GM19025 (cell line): ENCODE measurements at regions not wholly inside any gene's neighbourhood (a gene's known extent, or its start where the extent isn't known, plus 50 kb on each side); places are given as distances from the start of the nearest gene placed in this dataset.
A peak's percentile ranks its signal among the peaks of the same experiment; 100 is the strongest.

Experiments used
- ATAC-seq: cut with Tn5 transposase; IDR thresholded peaks from one replicate; pipeline ENCODE4 v1.9.1; 2021; ENCODE audit warnings: mild to moderate bottlenecking, low read depth, moderate library complexity; ENCODE audit not compliant: unreplicated experiment

DNA sequence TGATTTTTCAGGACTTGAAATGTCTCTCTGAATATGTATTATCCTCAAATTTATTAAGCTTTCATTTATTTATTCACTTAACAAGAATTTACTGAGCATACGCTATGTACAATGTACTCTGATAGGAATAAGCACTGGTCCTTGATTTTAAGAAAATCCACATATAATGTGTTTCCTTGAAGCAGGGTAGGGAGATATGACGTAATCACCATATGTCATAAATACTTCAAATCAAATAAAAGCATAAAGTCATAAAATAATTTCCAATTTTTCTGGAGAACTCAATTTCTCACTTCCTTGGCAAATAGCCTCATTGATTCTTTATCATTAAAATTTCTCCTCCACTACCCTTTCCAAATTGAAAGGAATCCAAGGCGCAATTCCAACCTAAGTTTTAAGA is 177.8 kb upstream of the GAP43 start:
- no peak for ATAC-seq

DNA sequence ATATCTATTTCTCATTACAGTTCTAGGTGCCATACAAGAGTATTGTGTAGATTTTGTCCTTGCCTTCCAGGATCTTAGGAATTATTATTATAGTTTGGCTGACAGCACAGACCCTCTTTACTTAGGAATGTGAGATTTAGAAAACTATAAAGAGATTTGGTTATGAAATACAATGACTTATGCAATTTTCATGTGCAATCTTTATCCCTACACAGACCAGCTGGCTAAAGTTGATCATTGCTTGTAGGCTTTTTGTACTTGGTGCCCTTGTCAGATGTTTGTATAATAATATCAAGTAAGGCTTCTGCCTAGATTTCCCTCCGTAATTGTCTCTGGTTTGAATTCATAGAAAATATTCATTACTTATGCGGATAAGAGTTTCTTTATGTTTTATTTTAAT is 174.5 kb upstream of the GAP43 start:
- ATAC-seq = no peak

- no peak for ATAC-seq
These were observed 173.3 kb upstream of the GAP43 start for GRCh38 chr3:115450036-115450435.

DNA sequence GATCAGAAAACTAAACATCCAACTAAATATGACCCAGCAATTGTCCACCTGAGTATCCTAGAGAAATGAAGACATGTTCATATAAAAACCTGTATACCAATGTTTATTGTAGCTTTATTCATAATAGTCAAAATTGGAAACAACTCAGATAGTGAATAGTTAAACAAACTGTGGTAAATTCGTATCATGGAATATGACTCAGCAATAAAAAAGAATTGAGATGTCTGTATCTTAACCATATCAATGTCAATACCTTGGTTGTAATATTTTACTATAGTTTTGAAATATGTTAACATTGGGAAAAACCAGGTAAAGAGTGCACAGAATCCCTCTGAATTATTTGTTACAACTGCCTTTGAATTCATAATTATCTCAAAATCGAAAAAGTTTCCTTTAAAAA is 159.3 kb upstream of the GAP43 start:
- ATAC-seq = no peak

GRCh38 chr3:115469649-115470048 is 153.7 kb upstream of the GAP43 start:
- peak; percentile 76 for ATAC-seq

GRCh38 chr3:115470254-115470653 is 153.1 kb upstream of the GAP43 start:
- no peak for ATAC-seq

GRCh38 chr3:115475178-115476041 is 147.9 kb upstream of the GAP43 start:
- no peak for ATAC-seq

GRCh38 chr3:115476472-115476871 is 146.8 kb upstream of the GAP43 start:
- ATAC-seq = no peak

GRCh38 chr3:115478359-115478758 is 145.0 kb upstream of the GAP43 start:
- ATAC-seq = no peak

DNA sequence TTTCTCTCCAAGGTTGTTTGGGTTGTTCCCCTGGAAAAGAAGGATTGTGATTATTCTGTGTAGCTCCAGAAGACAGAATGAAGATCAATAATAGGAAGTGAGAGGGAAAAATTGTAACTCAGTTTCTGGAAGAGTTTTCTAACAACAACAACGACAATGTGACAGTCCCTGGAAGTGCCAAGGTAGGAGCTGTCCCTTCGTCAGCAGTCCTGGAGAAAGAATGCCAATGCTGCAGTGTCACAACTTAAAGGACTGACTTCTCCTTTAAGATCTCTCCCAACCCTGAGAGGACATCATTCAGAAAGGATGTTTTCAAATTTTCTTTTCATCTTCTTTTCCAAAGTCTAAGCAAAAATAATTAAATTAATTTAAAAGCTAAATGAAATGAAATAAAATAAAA is 136.4 kb upstream of the GAP43 start:
- no peak for ATAC-seq

DNA sequence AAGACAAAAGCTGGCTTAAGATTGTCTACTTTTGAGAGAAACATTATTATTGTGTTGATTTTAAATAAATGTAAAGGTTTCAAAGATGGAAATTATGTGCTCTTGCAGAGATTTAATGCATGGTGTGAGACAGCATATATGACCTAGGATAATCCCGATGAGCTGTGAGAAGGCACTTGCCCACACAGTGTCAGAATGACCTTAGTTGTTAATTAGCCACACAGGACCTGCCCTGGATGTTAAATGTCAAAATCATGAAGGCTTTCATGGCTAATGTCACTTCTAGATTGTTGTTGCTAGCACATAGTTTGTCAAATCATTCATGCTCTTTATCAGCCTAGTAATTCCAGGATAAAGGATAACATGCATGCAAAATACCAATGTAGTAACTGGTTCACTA is 135.3 kb upstream of the GAP43 start:
- ATAC-seq = no peak

DNA sequence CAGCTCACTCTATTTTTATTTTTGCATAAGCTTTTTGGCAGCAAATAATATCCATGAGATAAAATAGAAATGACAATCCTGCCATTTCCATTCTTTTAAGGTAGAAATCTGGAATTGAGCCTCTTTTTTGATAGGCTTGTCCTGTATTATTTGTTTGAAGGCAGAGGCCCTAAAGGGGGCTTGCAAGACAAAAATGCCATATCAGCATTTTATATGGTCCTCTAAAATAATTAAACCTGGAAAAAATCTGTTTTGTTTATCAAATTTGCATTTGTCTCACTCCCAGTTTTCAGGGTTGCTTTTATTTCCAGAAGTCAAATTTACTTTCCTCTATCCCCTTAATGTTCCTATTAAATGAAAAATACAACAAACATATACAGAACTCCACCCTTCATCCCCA is 134.9 kb upstream of the GAP43 start:
- ATAC-seq = no peak

GRCh38 chr3:115494826-115495225 is 128.5 kb upstream of the GAP43 start:
- no peak for ATAC-seq

- no peak for ATAC-seq
These were observed 124.9 kb upstream of the GAP43 start for GRCh38 chr3:115498421-115498820.

GRCh38 chr3:115498898-115499297 is 124.4 kb upstream of the GAP43 start:
- no peak for ATAC-seq

- ATAC-seq = no peak
These were observed 123.6 kb upstream of the GAP43 start for GRCh38 chr3:115499666-115500065.

DNA sequence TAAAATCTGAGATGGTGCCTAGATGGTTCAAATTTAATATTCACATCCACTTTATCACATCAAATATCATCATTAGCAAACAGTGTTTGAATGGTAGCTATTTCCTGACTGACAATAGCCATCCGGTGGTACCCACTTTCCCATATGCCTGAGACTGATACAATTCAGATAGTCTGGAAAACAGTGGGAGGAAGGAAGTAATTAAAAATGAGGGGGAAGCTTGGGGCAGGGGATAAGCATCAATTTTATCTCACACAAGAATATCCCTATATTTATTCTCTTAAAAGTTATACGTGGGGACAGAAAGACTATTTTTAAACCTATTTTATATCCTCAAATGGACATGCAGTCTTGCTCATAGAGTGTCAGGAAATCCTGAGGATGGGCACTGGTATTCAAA is 122.5 kb upstream of the GAP43 start:
- ATAC-seq = no peak

DNA sequence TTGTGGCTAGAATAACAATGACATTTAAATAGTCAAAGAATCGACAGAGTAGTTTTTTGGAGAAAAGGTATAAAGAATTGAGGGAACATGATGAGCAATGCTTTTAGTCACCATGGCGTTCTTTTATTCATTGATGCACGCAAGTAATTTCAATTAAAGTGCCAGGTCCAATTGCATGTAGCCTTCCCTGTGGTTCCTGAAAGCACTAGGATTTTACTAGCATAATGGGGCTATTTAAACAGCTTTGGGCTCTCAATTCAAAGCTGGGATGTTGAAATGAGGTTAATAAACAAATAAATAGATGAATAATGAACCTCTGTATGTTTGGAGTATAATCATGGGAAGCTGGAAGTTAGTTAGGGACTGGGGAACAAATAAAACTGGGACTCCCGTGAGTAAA is 121.2 kb upstream of the GAP43 start:
- ATAC-seq = no peak

DNA sequence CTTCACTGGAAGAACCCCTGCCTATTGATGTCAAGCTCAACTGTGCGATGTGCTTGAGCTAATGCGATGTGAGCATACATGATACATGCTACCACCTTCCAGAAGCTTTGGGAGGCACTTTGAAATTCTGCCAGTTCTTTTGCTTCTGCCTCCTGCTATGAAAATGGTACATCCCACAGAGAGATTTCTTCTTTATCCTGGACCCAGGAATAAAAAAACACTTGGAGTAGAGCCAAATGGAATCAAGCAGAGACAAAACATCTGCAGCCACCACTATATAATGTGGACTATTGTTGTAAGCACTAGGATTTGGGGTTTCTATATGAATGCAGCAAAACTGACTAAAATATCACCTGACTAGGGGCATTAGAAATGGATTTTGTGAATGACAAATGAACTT is 119.9 kb upstream of the GAP43 start:
- ATAC-seq = no peak

DNA sequence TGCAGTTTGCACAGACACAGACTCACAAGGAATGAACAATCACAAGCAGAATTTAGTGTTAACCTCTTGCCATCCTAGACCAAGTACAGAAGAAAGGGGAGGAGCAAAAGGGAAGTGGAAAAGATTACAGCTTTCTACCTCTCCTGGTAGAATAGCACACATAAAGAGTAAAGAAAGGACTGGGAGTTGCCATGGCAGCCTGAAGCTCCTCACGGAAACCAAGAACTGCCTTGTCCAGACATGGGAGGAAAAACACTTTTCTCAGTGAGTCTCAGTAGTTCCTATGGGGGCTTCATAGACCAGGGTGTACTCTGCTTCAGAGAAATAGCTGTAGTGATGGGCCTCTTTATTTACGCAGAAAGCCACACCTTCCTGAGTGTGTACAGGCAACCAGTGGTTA is 114.7 kb upstream of the GAP43 start:
- no peak for ATAC-seq

- ATAC-seq = no peak
These were observed 110.5 kb upstream of the GAP43 start for GRCh38 chr3:115512565-115513415.

DNA sequence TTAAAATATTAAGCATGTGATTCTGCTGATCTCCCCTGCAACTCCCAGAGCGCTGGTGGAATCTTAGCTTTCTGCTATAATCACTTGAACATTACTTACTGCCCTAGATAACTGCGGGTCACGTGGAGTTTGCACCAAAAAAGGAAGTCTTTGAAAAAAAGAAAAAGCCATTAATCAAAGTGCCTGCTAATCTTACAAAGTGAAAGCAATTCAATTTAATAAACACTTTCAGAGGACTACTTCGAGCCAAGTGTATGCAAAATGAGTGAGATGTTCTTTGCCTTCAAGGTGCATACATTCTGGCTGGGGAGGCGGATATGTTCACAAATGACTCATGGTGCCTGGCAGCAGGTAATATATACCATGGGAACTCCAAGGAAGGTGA is 109.9 kb upstream of the GAP43 start:
- no peak for ATAC-seq
